ENCODE measurements at regions not wholly inside any gene's neighbourhood (a gene's known extent, or its start where the extent isn't known, plus 50 kb on each side); places are given as distances from the start of the nearest gene placed in this dataset.
"Not testable (repeated sequence)": the region's sequence is repeated elsewhere in the genome, so short reads cannot be mapped to it uniquely, and the experiment has no call there.

DNA sequence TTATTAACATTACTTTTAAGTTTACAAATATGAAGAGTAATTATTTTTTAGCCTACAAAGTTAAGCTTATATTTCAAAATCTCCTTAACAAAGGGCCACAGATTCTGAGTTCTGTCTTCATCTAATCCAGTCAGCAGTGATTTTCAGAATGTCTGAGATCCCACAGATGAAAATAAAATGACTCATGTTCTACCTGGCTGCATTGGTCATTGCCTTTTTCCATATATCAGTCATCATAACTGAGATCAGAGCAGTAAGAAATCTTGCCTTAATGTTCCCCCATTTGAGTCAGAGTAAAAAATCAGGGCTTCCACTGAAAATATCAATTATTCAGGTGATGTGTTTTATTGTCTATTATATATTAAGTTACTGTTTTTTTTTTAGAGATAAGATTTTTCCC is 416.1 kb downstream of the MRPL39 start:
- Histone ChIP-seq H3K27me3 (ENCODE audit: insufficient read depth, low read length) (no peaks in the 10 kb centered on the region), H3K36me3 (ENCODE audit: insufficient read depth, low read depth, low read length) (no peaks in the 10 kb centered on the region), H3K9me3 (ENCODE audit: insufficient read depth, low read depth, low read length) (no peaks in the 10 kb centered on the region; the same call in 1 of the 2 replicates), H3K27ac (ENCODE audit: low read length) (no peak overlapping the region), H3K9ac (ENCODE audit: low read depth, low read length) (no peak overlapping the region), H3K4me3 (ENCODE audit: low read length) (no peak overlapping the region), H3K4me1 (ENCODE audit: insufficient read depth, low read length) (no peaks in the 10 kb centered on the region)

DNA sequence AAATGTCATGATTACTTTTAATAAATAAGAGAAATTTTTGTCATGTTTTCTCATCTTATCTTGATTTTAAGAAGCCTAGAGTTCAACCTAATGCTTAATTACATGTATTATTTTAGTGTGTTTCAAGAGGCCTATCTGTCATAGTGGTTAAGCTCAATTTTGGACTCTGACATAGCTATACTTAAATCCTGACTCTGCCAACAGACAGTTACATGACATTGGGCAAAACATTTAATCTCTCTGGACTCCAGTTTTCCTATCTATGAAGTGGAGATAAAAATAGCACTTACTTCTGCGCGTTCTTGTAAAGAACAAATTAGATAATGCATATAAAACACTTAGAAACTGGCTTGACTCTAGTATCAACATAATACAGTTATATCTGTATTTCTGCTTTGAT is 417.8 kb downstream of the MRPL39 start:
- Histone ChIP-seq H3K27me3 (ENCODE audit: insufficient read depth, low read length) (no peaks in the 10 kb centered on the region), H3K27ac (ENCODE audit: low read length) (no peak overlapping the region), H3K4me3 (ENCODE audit: low read length) (no peak overlapping the region), H3K36me3 (ENCODE audit: insufficient read depth, low read depth, low read length) (no peaks in the 10 kb centered on the region), H3K9me3 (ENCODE audit: insufficient read depth, low read depth, low read length) (no peaks in the 10 kb centered on the region; the same call in 1 of the 2 replicates), H3K4me1 (ENCODE audit: insufficient read depth, low read length) (no peaks in the 10 kb centered on the region), H3K9ac (ENCODE audit: low read depth, low read length) (no peak overlapping the region)

DNA sequence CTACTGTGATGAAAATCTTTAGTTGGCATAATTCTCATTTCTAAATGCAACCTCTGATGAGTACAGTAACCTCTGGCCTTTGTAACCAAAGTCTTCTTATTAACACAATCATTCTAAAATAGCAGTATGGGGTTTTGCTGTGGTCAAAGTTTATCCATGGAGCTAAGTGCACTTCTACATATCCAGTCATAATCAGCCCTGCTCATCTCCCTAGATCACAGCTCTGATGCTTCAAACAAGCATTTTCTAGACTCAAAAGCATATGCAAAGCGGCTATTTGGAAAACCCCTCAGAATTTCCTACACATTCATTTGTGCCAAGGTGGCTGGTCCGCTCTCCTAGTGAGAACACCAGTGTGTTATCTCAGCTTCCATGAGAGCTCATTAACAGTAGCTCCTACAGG is 418.6 kb downstream of the MRPL39 start:
- Histone ChIP-seq H3K4me3 (ENCODE audit: low read length) (no peak overlapping the region), H3K9me3 (ENCODE audit: insufficient read depth, low read depth, low read length) (no peaks in the 10 kb centered on the region; the same call in 1 of the 2 replicates), H3K27ac (ENCODE audit: low read length) (no peak overlapping the region), H3K9ac (ENCODE audit: low read depth, low read length) (no peak overlapping the region), H3K4me1 (ENCODE audit: insufficient read depth, low read length) (no peaks in the 10 kb centered on the region), H3K36me3 (ENCODE audit: insufficient read depth, low read depth, low read length) (no peaks in the 10 kb centered on the region), H3K27me3 (ENCODE audit: insufficient read depth, low read length) (no peaks in the 10 kb centered on the region)

DNA sequence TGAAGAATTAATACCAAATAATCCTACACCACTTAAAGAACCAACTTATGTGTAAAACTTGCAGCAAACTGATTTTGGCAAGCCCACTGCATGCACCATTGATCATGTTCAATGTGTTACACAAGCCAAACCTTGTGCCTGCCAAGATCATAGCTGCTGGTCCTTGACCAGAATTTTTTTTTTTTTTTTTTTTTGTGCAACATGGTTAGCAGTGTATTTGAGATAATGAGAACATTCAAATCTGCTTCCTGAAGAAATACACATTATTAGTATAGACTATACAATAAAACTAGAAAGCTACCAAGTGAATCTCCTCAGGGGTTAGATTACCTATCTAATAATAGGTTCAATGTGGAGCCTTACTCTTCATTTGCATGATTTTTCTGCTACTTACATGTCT is 421.0 kb downstream of the MRPL39 start:
- Histone ChIP-seq H3K9ac (ENCODE audit: low read depth, low read length) (no peak overlapping the region), H3K4me3 (ENCODE audit: low read length) (no peak overlapping the region), H3K36me3 (ENCODE audit: insufficient read depth, low read depth, low read length) (no peaks in the 10 kb centered on the region), H3K4me1 (ENCODE audit: insufficient read depth, low read length) (no peaks in the 10 kb centered on the region), H3K27me3 (ENCODE audit: insufficient read depth, low read length) (no peaks in the 10 kb centered on the region), H3K9me3 (ENCODE audit: insufficient read depth, low read depth, low read length) (no peaks in the 10 kb centered on the region), H3K27ac (ENCODE audit: low read length) (no peak overlapping the region)

DNA sequence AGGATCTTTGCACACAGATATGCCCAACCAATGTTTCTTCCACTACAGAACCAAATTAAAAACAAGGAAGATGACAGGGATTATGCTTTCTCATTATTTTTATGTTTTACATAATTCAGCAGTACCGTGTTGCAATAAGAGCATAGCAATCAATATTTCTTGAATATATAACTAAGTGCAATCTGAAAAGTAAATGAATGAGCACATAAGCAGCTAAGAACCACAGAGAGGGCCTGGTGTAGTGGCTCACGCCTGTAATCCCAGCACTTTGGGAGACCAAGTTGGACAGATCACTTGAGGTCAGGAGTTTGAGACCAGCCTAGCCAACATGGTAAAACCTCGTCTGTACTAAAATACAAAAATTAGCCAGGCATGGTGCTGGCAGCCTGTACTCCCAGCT is 423.7 kb downstream of the MRPL39 start:
- Histone ChIP-seq H3K4me1 (ENCODE audit: insufficient read depth, low read length) (no peaks in the 10 kb centered on the region), H3K27ac (ENCODE audit: low read length) (no peak overlapping the region), H3K36me3 (ENCODE audit: insufficient read depth, low read depth, low read length) (no peaks in the 10 kb centered on the region)

DNA sequence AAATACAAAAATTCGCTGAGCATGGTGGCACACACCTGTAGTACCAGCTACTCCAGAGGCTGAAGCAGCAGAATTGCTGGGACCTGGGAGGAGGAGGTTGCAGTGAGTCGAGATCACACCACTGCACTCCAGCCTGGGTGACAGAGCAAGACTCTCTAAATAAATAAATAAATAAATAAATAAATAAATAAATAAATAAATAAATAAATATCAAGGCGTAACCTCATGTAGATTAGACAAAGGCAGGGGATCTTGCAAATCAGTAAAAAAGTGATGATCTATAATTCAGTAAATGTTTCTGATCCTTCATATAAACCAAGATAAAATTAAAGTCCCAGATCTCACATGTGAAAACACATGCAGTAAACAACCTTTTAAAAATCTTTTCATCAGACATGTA is 425.6 kb downstream of the MRPL39 start:
- H3K27me3 ChIP-seq (ENCODE audit: insufficient read depth, low read length); H3K4me1 ChIP-seq (ENCODE audit: insufficient read depth, low read length); H3K9me3 ChIP-seq (ENCODE audit: insufficient read depth, low read depth, low read length); H3K4me3 ChIP-seq (ENCODE audit: low read length); H3K36me3 ChIP-seq (ENCODE audit: insufficient read depth, low read depth, low read length); H3K27ac ChIP-seq (ENCODE audit: low read length); H3K9ac ChIP-seq (ENCODE audit: low read depth, low read length): not testable (repeated sequence)

More for the DNA sequence above, 423.7 kb downstream of the MRPL39 start:
- H3K9ac ChIP-seq (ENCODE audit: low read depth, low read length) = no peak overlapping the region
- no peaks in the 10 kb centered on the region for H3K9me3 ChIP-seq (ENCODE audit: insufficient read depth, low read depth, low read length)
- H3K4me3 ChIP-seq (ENCODE audit: low read length) = no peak overlapping the region
- no peaks in the 10 kb centered on the region for H3K27me3 ChIP-seq (ENCODE audit: insufficient read depth, low read length)

DNA sequence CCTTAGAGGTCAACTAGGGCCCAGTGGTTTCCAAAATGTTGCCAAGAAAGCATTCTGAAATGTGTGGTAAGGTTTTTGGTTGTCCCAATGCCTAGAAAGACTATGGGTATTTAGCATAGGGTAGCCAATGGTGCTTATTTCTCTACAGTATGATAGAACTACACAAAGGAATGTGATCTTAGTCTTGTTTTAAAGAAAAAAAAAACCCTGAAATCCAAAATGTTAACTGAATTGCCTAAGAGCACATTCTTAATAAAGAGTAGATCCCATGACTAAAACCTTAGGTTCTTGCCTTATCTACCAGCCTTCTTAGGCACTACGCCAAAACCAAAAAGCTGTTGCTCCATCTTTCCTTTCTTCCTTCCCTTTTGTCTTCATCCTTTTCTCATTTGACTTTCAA is 428.2 kb downstream of the MRPL39 start:
- Histone ChIP-seq H3K4me3 (ENCODE audit: low read length) (no peak overlapping the region), H3K4me1 (ENCODE audit: insufficient read depth, low read length) (no peaks in the 10 kb centered on the region; the same call in 1 of the 2 replicates), H3K9ac (ENCODE audit: low read depth, low read length) (no peak overlapping the region), H3K27ac (ENCODE audit: low read length) (no peak overlapping the region), H3K36me3 (ENCODE audit: insufficient read depth, low read depth, low read length) (no peaks in the 10 kb centered on the region), H3K27me3 (ENCODE audit: insufficient read depth, low read length) (no peaks in the 10 kb centered on the region), H3K9me3 (ENCODE audit: insufficient read depth, low read depth, low read length) (no peaks in the 10 kb centered on the region)

DNA sequence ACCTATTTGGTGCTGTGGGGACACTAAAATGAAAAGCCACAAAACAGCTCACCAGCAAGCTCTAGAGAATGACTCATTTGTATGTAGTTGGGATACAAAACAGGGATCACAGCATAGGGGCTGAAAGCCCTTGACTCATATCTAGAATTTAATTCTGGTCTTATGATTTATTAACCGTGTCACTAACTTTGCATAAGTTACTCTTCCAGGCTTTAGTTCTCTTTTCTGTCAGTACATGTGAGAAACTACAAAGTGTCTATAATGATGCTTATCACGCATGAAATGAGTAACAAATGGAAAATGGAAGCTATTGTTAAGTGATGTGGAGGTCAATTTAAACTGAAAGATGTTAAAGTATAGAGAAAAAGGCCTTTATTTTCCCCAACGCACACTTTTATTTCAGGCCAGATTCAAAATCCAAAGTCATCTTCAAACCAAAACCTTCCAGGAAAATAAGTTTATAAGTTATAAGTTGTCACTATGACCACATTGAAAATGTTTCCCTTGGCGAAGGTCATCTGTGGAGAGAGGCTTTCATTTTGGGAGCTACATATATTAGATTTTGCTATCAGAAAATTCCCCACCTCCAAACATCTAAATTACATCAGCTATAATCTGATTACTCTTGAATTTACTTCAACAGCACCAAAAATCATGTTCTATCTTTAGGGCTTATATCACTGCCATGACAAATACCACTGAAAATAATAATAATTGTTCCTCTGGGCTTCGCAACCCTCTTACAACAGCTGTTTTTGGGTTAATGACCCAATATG is 430.5 kb downstream of the MRPL39 start:
- no peaks in the 10 kb centered on the region for H3K27me3 ChIP-seq (ENCODE audit: insufficient read depth, low read length)
- no peak overlapping the region for H3K9ac ChIP-seq (ENCODE audit: low read depth, low read length)
- H3K36me3 ChIP-seq (ENCODE audit: insufficient read depth, low read depth, low read length) = no peaks in the 10 kb centered on the region
- H3K9me3 ChIP-seq (ENCODE audit: insufficient read depth, low read depth, low read length) = no peaks in the 10 kb centered on the region
- no peak overlapping the region for H3K4me3 ChIP-seq (ENCODE audit: low read length)
- H3K4me1 ChIP-seq (ENCODE audit: insufficient read depth, low read length) = no peaks in the 10 kb centered on the region; the same call in 1 of the 2 replicates
- H3K27ac ChIP-seq (ENCODE audit: low read length) = no peak overlapping the region

DNA sequence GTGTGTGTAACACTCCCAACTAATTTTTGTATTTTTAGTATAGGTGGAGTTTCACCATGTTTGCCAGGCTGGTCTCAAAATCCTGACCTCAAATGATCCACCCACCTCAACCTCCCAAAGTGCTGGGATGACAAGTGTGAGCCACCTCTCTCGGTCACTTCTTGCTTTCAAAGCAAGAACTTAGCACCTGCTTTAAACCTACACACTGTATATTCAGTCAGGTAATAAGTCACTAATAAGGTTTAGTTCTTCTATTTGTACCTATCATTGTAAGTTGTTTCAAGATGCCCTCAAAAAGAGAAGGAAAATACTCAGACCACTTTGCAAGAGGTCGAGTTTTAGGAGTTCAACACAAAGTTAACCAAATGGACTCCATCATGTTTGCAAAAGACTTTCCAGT is 431.3 kb downstream of the MRPL39 start:
- Histone ChIP-seq H3K27ac (ENCODE audit: low read length) (no peak overlapping the region), H3K27me3 (ENCODE audit: insufficient read depth, low read length) (no peaks in the 10 kb centered on the region), H3K4me1 (ENCODE audit: insufficient read depth, low read length) (no peaks in the 10 kb centered on the region; the same call in 1 of the 2 replicates), H3K4me3 (ENCODE audit: low read length) (no peak overlapping the region), H3K9ac (ENCODE audit: low read depth, low read length) (no peak overlapping the region), H3K9me3 (ENCODE audit: insufficient read depth, low read depth, low read length) (no peaks in the 10 kb centered on the region), H3K36me3 (ENCODE audit: insufficient read depth, low read depth, low read length) (no peaks in the 10 kb centered on the region)

DNA sequence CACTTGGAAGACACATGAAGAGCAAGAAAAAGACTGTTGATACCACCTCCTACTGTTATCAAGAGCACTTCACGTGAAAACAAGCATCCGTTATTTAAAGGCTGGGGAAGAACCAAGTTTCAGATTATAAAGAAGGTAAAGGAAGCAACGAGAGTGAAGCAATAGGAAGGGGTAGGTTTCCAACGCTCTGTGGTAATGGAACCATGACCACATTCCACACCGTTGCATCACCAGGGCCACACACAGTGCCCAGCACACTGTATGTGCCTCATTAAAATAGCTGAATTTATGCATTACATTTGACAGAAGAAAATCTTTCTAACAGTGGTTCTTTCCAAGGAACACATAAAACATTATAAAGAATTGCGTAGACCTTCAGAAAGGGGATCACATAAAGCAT is 435.8 kb downstream of the MRPL39 start:
- H3K9me3 ChIP-seq (ENCODE audit: insufficient read depth, low read depth, low read length) = peaks cover 19% of the 10 kb centered on the region; the same call in 1 of the 2 replicates
- H3K36me3 ChIP-seq (ENCODE audit: insufficient read depth, low read depth, low read length) = no peaks in the 10 kb centered on the region
- H3K4me1 ChIP-seq (ENCODE audit: insufficient read depth, low read length) = no peaks in the 10 kb centered on the region; the same call in 1 of the 2 replicates
- H3K4me3 ChIP-seq (ENCODE audit: low read length) = no peak overlapping the region
- no peaks in the 10 kb centered on the region for H3K27me3 ChIP-seq (ENCODE audit: insufficient read depth, low read length)
- H3K27ac ChIP-seq (ENCODE audit: low read length) = no peak overlapping the region
- H3K9ac ChIP-seq (ENCODE audit: low read depth, low read length) = no peak overlapping the region

DNA sequence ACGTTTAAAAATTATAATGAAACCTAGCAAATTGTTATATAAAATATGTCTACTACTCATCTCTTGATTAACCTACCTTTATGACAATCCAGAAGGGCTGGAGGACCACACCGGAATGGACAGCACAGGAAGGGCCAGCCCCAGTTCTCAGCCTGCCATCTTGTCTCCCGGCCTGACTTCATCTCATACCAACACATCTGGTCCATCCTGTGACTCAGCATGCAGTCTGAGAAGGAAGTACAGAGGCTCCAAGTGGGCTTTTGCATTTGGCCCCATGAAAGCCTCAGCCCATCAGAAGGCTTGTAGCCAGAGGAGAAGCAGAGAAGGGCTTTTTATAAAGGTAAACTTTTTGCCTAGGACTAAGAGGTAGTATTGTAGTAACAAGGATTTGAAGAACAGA is 436.6 kb downstream of the MRPL39 start:
- Histone ChIP-seq H3K4me1 (ENCODE audit: insufficient read depth, low read length) (no peaks in the 10 kb centered on the region; the same call in 1 of the 2 replicates), H3K9ac (ENCODE audit: low read depth, low read length) (no peak overlapping the region), H3K4me3 (ENCODE audit: low read length) (no peak overlapping the region), H3K9me3 (ENCODE audit: insufficient read depth, low read depth, low read length) (peaks cover 19% of the 10 kb centered on the region; the same call in 1 of the 2 replicates), H3K27me3 (ENCODE audit: insufficient read depth, low read length) (no peaks in the 10 kb centered on the region), H3K36me3 (ENCODE audit: insufficient read depth, low read depth, low read length) (no peaks in the 10 kb centered on the region), H3K27ac (ENCODE audit: low read length) (no peak overlapping the region)

DNA sequence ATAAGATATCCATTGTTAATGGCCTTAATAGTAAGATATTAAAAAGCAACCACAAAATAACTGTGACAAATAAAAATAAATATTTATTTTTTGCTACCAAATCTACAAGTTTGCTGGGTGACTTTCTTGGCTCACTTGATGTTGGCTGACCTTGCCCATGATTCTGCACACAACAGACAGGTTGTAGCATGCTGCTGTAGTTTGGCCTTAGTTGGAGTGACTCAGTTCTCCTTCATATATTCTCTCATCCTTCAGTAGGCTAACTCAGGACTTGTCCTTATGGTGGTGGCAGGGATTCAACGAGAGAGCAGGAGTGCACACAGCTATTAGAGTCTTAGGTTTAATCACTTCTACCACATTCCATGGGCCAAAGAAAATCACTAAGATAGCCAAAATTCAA is 437.9 kb downstream of the MRPL39 start:
- H3K27me3 ChIP-seq (ENCODE audit: insufficient read depth, low read length) = no peaks in the 10 kb centered on the region
- peaks cover 24% of the 10 kb centered on the region; the same call in 1 of the 2 replicates for H3K9me3 ChIP-seq (ENCODE audit: insufficient read depth, low read depth, low read length)
- H3K9ac ChIP-seq (ENCODE audit: low read depth, low read length) = no peak overlapping the region
- H3K27ac ChIP-seq (ENCODE audit: low read length) = no peak overlapping the region
- no peaks in the 10 kb centered on the region for H3K36me3 ChIP-seq (ENCODE audit: insufficient read depth, low read depth, low read length)
- H3K4me3 ChIP-seq (ENCODE audit: low read length) = no peak overlapping the region
- no peaks in the 10 kb centered on the region for H3K4me1 ChIP-seq (ENCODE audit: insufficient read depth, low read length)
